GM19452 (cell line): ENCODE measurements at regions not wholly inside any gene's neighbourhood (a gene's known extent, or its start where the extent isn't known, plus 50 kb on each side); places are given as distances from the start of the nearest gene placed in this dataset.

Experiments used
- ATAC-seq: cut with Tn5 transposase; IDR thresholded peaks from one replicate; pipeline ENCODE4 v1.9.1; 2021; ENCODE audit not compliant: unreplicated experiment

- ATAC-seq = no peak
These were observed 186.0 kb upstream of the MKI67 start for GRCh38 chr10:128312250-128312649.

GRCh38 chr10:128314686-128315085 lies 188.5 kb upstream of the MKI67 start:
- no peak for ATAC-seq

- no peak for ATAC-seq
These were observed 190.0 kb upstream of the MKI67 start for GRCh38 chr10:128316121-128316726.

DNA sequence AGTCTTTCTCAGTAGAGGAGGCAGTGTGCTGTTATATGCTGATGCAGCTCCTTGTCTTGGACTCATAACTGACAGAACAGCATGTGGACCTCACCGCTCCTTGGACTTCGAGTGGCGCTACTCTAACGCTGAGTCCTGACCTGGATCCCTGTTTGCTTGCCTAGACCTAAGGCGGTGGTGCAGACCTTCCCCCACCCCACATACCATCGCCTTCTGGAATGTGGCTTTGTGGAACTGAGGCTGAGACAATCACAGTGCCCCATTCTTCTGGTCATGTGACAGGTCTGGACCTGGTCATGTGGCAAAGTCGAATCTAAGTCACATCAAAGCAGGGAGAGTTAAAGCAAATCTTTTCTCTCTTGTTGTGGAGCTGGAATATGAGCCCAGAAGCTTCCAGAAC lies 190.7 kb upstream of the MKI67 start:
- no peak for ATAC-seq

DNA sequence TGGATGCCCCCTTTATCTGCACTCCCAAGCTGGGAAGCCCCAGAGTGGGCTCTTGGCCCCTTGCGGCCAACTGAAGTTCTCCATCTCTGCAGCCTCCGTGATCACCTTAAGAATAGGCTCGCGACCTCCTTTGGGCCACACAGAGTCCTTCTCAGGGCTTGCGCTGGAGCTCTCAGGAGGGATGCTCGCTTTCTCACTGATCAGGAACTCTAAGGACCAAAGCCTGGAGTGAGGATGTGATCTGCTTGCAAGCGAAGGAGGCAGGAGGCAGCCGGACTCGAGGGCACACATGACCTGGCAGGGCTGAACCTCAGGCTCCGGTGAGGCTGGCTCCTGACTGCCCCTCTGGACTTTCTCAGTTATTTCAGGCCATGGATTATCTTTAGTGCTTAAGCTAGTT lies 192.1 kb upstream of the MKI67 start:
- ATAC-seq = no peak

- no peak for ATAC-seq
These were observed 192.7 kb upstream of the MKI67 start for GRCh38 chr10:128318913-128319312.

- no peak for ATAC-seq
These were observed 195.9 kb upstream of the MKI67 start for GRCh38 chr10:128322106-128322505.

DNA sequence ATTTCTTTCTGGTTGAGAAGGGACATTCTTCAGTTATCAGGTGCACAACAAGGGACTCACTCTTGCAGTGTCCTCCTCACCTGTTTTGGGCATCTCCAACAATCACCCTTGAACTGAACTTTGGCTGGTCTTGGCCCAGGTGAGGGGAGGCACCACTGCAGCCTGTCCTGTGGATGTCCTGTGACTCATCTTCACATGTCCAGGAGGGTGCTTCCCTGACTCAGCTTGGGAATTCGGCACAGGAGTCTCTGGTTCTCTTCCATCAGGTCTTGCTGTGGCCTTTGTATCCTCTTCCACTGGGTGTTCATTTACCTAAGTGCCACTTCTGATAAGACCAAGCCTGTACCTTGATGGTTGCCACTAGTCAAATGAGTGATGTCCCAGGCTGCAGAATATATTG lies 196.7 kb upstream of the MKI67 start:
- no peak for ATAC-seq

DNA sequence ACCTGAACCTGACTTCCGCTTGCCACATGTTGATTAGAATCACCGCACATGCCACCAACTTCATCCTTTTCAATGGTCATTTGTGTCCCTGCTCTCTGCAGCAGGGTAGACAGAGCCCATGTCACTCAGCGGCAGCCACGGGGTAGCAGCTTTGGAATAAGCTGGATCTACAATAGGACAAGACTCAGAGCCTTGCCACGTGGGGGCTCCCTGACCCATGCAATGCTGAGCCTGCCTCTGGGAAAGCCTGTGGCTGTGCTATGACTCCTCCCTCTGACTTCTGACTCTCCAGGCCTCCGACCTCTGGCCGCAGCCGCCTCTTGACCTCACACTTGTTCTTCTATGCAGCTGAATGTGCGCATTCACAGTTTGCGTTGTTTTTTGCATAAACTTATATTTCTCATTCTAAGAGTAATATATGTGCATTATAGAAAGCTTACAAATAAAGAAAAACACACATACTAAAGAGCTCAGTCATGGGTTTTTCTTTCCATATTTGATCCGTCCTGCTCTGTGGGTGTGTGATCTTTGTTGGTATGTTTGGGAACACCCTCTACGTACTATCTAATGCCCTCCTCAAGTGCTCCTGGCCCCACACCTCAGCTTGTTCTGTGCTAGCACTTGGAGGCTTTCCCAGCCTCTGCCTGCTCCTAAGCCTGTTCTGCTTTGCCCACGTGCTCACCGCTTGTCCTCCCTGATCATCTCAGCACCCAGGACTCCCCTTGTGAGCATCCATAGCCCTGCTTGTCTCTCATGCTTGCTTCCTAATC lies 198.0 kb upstream of the MKI67 start:
- ATAC-seq = no peak

- ATAC-seq = no peak
These were observed 199.6 kb upstream of the MKI67 start for GRCh38 chr10:128325788-128326187.

DNA sequence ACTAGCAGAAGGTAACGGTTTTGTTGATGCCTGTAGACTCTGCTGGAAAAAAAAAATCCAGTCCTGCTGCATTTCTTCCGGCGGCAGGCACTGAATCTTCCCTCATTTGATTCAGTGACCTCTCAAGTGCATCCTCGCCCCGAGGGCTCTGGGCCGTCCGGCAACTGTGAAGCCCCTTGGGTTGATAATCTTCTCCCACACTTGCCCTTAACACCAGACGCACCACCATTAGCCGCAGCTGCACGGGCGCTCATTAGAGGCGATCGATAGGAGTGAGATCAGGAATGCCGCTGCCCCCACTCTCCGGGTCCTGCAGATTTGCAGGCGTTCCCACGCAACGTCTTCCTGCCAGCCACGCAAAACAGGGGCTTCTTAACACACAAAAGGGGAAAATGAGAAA lies 200.0 kb upstream of the MKI67 start:
- no peak for ATAC-seq

- ATAC-seq = no peak
These were observed 200.6 kb upstream of the MKI67 start for GRCh38 chr10:128326851-128327250.

GRCh38 chr10:128336401-128336800 lies 210.2 kb upstream of the MKI67 start:
- no peak for ATAC-seq

GRCh38 chr10:128337860-128338378 lies 211.7 kb upstream of the MKI67 start:
- ATAC-seq = no peak

DNA sequence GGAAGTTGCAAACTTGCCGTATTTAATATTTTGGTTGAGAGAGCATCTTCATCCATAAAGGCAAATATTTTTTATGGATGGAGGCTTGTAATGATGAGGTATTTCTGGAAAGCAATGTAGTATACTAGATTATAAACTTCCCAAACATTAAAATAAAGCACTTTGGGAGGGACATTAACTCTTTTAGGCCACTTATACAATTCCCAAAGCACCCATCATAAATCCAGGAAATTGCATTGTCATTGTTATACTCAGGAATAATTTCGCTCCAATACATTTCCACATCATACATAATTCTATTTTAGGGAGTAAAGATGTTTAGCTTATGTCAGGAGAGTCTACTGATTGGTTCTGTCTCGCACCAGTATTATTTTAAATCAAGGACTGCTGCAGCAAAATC lies 212.7 kb upstream of the MKI67 start:
- ATAC-seq = no peak

DNA sequence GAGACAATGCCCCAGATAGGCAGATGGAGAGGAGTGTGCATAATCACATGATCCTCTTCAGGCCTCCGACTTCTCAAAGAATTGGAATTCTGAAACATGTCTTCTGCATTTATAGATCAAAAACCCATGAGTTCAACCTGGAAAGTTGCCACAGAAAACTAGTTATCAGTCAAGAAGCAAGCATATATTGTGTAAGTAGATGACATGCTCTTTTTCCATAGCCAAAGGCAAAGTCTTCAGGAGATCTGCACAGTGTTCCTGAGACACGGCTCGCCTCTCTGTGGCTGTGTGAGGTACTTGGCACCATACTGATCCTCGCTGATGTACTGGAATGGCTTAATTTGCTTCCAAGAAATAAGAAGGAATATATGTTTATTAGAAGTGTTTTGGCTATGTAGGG lies 213.5 kb upstream of the MKI67 start:
- no peak for ATAC-seq

- no peak for ATAC-seq
These were observed 219.1 kb upstream of the MKI67 start for GRCh38 chr10:128345353-128345752.

DNA sequence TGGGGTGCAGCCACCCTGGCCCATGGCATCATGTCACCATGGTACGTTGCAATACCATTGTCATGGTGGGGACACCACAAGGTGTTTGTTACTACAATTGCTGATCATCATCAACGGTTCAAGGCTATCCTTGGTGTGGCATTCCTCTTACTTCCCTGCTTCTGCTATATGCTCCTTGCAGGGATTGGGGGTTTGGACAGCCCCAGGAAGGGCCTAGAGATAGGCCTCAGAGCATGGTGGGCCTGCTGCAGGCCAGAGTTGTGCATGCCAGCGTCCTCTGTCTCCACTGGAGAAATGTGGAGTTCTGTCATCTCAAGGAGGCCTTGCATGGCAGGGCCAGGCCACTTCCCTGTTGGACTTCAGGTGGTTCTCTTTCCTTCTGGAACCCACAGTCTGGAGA lies 234.6 kb upstream of the MKI67 start:
- ATAC-seq = no peak

DNA sequence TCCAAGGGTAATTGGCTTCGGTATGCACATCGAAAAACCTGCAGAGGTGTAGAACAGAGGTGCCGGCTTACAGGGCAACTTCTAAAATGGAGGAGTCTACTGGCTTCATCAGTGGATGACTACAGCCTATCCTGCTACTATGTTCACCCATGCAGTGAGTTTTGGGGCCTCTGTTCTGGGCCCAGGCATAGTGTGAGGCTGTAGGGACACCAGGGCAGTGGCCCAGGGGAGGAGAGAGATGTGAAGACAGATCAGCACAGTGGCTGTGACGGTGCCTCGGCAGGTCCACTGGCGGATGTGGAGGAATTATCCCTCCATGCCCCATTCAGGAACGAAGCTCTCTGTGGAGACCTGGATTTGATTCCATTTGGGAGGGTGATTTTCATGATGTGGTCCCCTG lies 235.3 kb upstream of the MKI67 start:
- no peak for ATAC-seq

GRCh38 chr10:128362514-128362913 lies 236.3 kb upstream of the MKI67 start:
- ATAC-seq = no peak

GRCh38 chr10:128364631-128365030 lies 238.4 kb upstream of the MKI67 start:
- ATAC-seq = no peak

DNA sequence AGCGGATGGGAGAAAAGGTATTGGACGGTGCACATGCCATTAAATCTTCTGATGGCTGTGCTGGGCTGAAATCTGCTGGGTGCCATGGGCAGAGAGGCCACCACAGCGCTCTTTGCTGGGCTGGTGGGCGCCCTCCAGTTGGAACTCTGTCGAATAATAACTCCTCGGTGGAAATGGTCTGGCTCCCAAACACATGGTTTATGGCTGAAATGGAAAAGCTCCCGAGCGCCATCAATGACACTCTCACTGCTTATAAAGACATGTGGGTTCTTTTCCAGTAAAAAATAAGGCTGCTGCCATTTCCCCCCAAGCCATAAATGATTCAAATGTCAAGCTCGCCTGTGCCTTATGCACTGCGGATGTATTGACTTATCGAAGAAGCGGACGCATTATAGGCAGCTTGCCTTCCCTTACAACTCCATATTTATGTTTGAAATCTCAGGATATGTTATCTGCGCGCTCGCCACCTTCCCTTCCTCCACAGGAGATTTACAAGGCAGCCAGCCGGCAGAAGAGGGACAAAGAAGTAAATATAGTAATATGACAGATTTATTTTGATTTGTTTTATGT lies 239.0 kb upstream of the MKI67 start:
- no peak for ATAC-seq
